GM12872 (cell line): ENCODE measurements at regions not wholly inside any gene's neighbourhood (a gene's known extent, or its start where the extent isn't known, plus 50 kb on each side); places are given as distances from the start of the nearest gene placed in this dataset.

Source experiments
- TF ChIP-seq, protein P1 (sequence below): IDR thresholded peaks from 3 replicates; pipeline ENCODE4 v1.5.1; 2011; ENCODE audit warnings: low read depth, mild to moderate bottlenecking, low read length, moderate library complexity; ENCODE audit not compliant: insufficient read depth

DNA sequence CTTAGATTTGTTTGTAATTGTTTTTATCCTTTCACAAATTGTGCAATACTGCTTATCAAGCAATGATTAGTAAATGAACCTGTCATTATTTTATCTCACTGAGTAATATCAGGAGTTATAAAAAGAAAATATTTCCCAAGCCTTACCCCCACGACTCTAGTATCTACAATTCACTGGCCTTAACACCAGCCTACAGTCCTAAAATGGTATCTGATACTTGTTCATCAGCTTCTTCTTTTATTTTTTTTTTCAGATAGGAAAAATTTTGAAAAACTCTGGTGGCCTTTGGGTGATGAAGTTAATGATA lies 160.8 kb upstream of the FOXA2 start:
- TF ChIP-seq, protein P1, sequence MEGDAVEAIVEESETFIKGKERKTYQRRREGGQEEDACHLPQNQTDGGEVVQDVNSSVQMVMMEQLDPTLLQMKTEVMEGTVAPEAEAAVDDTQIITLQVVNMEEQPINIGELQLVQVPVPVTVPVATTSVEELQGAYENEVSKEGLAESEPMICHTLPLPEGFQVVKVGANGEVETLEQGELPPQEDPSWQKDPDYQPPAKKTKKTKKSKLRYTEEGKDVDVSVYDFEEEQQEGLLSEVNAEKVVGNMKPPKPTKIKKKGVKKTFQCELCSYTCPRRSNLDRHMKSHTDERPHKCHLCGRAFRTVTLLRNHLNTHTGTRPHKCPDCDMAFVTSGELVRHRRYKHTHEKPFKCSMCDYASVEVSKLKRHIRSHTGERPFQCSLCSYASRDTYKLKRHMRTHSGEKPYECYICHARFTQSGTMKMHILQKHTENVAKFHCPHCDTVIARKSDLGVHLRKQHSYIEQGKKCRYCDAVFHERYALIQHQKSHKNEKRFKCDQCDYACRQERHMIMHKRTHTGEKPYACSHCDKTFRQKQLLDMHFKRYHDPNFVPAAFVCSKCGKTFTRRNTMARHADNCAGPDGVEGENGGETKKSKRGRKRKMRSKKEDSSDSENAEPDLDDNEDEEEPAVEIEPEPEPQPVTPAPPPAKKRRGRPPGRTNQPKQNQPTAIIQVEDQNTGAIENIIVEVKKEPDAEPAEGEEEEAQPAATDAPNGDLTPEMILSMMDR, result no peak

DNA sequence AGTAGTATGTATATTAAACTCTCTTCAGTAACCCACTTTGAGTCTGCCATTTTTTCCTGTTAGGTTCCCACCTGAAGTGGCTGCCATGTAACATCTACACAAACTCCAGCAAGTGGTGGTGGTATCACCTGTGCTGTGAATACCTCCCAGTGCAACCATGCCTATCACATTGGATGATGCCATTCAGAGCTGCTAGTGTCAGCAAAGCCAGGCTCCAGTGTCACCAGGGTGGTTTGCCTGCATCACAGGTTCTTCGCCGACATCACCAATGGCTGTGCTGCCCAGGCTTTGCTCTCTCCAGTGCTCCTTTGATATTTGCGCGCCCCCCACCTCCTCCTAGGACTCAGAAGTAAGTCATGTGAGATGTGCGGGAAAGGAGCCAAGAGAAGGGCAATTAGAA lies 162.6 kb upstream of the FOXA2 start:
- TF ChIP-seq, protein P1, result no peak

DNA sequence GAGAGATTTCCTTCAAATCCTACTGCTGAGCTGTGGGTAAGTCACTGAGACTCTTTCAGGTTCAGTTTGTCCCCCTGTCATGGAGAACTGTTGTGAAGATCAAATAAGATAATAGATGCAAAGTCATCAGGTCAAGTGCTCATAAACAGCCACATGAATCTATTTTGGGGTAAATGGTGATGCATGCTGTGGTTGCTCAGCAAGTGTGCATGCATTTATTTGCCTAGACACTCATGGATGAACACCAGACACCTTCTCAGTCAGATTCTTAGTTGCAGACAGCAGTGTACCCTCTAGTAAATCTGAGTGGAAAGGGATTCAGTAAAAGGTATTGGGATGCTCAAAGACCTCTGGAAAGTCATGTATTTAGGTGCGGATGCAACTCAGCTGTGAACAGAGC lies 168.0 kb upstream of the FOXA2 start:
- TF ChIP-seq, protein P1, result no peak

DNA sequence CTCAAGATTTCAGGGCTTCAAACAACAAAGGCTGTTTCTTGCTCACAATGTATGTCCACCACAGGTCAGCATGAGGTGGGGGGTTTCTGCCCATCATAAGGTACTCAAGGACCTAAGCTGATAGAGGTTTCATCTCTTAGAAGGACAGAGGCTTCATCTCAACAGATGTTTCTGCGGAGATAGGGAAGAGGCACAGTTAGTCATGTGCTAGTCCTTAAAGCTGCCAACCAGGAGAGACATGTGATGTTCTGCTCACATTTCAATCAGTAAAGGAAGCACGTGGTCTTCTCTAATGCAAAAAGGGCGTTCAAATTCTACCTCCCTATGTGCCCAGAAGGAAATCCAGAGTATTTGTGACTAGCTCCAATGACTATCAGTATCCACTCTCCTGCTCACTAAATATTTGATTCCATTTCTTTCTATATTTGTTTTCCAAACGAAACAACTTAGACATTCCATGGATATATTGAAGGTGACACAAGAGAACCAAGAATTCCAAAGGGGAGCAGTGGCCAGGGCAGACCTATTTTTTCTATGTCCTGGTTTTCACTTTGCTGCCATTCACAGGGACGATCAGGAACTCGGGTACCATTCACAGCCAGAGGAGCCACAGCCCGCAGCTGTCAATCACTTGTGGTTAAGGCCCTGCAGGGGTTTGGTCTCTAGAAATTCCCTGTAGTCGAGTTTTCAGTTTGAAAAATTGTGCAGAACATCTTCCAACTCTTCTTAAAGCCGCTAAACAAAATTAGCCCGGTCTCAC lies 173.2 kb upstream of the FOXA2 start:
- TF ChIP-seq, protein P1, result no peak

DNA sequence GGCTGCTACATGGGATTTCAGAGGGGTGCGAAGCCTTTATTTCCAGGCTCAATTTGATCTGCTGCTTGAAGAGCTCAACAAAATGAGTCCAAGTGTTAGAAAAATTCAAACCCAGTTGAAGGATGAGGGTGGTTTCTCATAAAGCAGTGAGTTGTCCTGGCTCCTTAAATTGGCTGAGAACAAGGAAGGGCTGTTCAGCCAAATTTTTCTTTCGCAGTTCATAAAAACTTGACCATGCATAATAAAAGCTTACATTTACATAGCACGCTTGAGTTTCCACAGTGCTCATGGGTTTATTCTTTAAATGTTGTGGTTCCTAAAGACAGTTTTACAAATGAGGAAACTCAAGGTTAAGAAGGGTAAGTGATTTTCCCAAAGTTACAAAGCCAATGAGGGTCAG lies 174.4 kb upstream of the FOXA2 start:
- TF ChIP-seq, protein P1, result no peak

DNA sequence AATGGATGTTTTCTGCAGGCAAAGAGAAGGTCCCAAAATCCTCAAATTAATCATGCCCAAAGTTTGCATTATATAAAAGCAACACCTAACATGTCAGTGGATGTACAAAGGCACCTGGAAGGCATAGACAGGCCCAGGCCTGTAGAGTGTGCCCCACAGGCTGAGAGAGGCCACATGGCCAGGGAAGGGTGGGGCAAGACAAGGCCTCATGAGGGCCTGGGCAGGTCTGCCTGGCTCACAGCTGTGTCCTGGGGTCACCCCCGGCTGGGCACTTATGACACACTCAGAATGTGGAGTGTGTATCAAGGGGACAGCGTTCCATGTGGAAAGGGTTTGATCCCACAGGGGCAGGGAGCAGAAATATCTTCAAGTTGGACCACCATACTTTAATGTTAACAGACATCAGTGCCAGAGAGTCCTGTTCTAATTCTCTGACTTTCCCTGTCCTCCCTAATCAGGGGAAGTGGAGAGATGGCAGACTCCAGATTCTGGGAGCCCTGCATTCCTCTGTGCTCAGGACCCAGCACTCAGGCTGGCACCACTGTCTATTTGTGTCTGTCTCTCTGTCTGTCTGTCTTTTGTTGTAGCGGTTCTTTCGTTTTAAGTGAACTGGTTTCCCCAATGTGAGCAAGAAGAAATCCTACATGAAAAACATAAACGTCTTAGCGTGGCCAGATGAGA lies 178.3 kb upstream of the FOXA2 start:
- TF ChIP-seq, protein P1, result no peak

DNA sequence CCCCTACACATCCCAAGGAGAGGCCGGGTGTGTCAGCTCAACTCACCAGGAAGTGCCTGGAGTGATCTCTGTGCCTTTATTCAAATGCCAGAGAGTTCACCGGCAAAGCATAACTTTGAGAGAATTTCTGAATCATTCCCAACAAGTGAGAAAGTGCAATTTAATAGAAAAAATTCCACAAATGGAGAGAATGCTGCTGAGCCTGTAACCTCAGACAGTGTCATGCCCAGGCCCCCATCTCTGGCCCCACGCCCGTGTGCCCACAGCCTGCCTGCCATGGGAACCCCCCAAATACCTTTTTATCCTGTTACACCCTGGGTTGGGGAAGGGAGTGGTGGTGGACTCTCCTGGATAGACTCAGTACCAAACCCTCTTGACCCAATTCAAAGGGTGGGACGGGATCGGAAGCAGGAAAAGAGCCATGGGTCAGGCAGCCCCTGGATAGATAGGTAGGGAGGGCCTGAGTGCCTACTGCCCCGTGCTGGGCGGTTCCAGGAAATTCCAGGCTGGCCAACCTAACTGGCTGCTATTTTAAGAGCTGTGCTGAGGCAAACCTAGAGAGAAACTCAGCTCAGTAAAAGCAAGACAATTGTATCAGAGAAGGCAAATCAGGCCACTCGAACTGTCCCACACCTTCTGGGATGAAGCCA lies 179.0 kb upstream of the FOXA2 start:
- TF ChIP-seq, protein P1, result no peak
